VCaP (cell line): ENCODE measurements at regions not wholly inside any gene's neighbourhood (a gene's known extent, or its start where the extent isn't known, plus 50 kb on each side); places are given as distances from the start of the nearest gene placed in this dataset.

Experiments
- H3K27ac ChIP-seq: fragments of 450-650 bp; 2 replicates; pipeline ENCODE4 v1.5.1; 2017
- TF ChIP-seq, protein P1 (sequence below): fragments of 450-650 bp; conservative IDR thresholded peaks from 2 replicates; pipeline ENCODE4 v1.5.1; 2017; ENCODE audit warnings: mild to moderate bottlenecking, moderate library complexity

DNA sequence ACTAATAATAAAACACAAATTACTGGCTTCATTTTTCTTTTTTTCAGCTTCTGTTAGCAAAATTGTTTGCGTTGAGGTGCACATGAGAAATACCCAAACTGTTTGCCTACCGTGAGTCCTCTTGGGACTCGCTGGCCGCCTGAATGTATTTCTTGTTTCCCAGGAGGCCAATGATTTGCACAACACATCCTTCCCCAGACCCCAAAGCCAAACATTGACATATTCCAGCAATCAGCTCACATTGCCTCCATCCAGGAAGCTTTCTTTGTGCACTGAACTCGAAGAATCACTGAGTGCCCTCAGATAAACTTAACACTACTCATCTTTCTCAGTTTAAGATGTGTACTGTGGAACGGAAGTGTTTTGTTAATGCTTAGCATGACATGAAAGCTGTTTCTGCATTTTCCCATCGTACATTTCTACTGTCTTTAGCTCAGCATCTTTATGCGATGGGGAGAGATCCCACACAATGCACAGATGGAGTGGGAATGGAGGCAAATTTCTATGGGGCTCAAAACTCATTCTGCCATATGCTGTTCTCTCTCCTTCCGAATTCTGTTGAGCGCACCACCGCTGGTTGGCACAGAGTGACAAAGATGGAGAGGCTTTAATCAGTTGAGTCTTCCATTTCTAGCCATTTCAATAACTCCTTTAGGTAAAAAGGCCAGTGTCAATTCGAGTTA, 399.5 kb downstream of the RFC3 start:
- H3K27ac ChIP-seq: no peak overlapping the region
- TF ChIP-seq, protein P1, sequence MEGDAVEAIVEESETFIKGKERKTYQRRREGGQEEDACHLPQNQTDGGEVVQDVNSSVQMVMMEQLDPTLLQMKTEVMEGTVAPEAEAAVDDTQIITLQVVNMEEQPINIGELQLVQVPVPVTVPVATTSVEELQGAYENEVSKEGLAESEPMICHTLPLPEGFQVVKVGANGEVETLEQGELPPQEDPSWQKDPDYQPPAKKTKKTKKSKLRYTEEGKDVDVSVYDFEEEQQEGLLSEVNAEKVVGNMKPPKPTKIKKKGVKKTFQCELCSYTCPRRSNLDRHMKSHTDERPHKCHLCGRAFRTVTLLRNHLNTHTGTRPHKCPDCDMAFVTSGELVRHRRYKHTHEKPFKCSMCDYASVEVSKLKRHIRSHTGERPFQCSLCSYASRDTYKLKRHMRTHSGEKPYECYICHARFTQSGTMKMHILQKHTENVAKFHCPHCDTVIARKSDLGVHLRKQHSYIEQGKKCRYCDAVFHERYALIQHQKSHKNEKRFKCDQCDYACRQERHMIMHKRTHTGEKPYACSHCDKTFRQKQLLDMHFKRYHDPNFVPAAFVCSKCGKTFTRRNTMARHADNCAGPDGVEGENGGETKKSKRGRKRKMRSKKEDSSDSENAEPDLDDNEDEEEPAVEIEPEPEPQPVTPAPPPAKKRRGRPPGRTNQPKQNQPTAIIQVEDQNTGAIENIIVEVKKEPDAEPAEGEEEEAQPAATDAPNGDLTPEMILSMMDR: no peak

GRCh38 chr13:34223984-34224383, 406.0 kb downstream of the RFC3 start:
- TF ChIP-seq, protein P1: no peak
- no peak overlapping the region for H3K27ac ChIP-seq

- TF ChIP-seq, protein P1: no peak
- no peak overlapping the region for H3K27ac ChIP-seq
These were observed 406.9 kb downstream of the RFC3 start for GRCh38 chr13:34224877-34225276.

GRCh38 chr13:34230271-34230670, 412.3 kb downstream of the RFC3 start:
- no peak overlapping the region for H3K27ac ChIP-seq
- TF ChIP-seq, protein P1: no peak

- TF ChIP-seq, protein P1: no peak
These were observed 423.4 kb downstream of the RFC3 start for GRCh38 chr13:34241332-34241731.

DNA sequence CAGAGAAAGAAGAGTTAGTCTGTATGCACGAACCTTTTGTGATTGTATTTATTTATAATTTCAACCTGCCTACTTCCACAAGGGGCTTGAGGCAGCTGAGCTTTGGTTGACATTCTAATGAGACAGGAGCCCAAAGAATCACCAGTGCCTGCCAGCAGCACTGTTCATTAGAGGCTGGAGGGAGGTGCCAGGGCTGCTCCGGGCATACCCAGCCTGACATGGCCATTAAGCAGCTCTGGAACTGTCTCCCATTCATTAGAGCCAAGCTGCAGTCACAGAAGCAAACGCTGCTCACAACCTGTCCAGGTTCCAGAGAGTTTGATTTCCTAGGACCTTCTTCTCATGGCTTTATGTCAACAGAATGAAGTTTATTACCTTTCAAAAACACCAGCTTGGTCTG, 425.5 kb downstream of the RFC3 start:
- TF ChIP-seq, protein P1: no peak
- no peak overlapping the region for H3K27ac ChIP-seq

More at GRCh38 chr13:34241332-34241731, 423.4 kb downstream of the RFC3 start:
- no peak overlapping the region for H3K27ac ChIP-seq

GRCh38 chr13:34246511-34246910, 428.6 kb downstream of the RFC3 start:
- H3K27ac ChIP-seq: no peak overlapping the region

More at GRCh38 chr13:34246511-34246910, 428.6 kb downstream of the RFC3 start:
- TF ChIP-seq, protein P1: no peak
